Kidney (tissue), 13 donors: ENCODE measurements at regions not wholly inside any gene's neighbourhood (a gene's known extent, or its start where the extent isn't known, plus 50 kb on each side); places are given as distances from the start of the nearest gene placed in this dataset.

Source experiments
- DNase-seq, 5 donors: peaks; one replicate each; pipeline ENCODE4 v3.0.0-alpha.2; 2013 to 2020
- FAIRE-seq: peaks from 2 replicates; lab custom pipeline; 2012; peaks lifted over from hg19 to GRCh38; lab: Jason Lieb, UNC
- H3K27ac ChIP-seq, 2 donors: one replicate each; pipeline ENCODE4 v1.7.0; 2013; ENCODE audit warnings: low read depth in 2 of 2, low read length in 2 of 2, inconsistent platforms in 1 of 2
- H3K27me3 ChIP-seq: one replicate; pipeline ENCODE4 v1.7.1; 2013; ENCODE audit warnings: low read length, inconsistent platforms; ENCODE audit not compliant: control insufficient read depth, insufficient read depth
- H3K36me3 ChIP-seq, 3 donors: one replicate each; pipeline versions ENCODE4 v1.7.0 to v1.7.1; 2013; ENCODE audit warnings: low read length in 3 of 3, control low read depth in 1 of 3, inconsistent platforms in 1 of 3; ENCODE audit not compliant: insufficient read depth in 3 of 3, control insufficient read depth in 2 of 3
- H3K4me1 ChIP-seq, 3 donors: one replicate each; pipeline versions ENCODE4 v1.7.0 to v1.7.1; 2013; ENCODE audit warnings: low read length in 3 of 3, inconsistent platforms in 1 of 3, low read depth in 1 of 3; ENCODE audit not compliant: control insufficient read depth in 2 of 3, insufficient read depth in 2 of 3
- H3K4me3 ChIP-seq, 3 donors: one replicate each; pipeline versions ENCODE4 v1.7.0 to v1.8.1; 2013; ENCODE audit warnings: low read length in 3 of 3, control low read depth in 1 of 3, inconsistent platforms in 1 of 3
- H3K9ac ChIP-seq, 3 donors: one replicate each; pipeline versions ENCODE4 v1.7.0 to v1.7.1; 2013; ENCODE audit warnings: low read length in 3 of 3, control low read depth in 1 of 3, inconsistent platforms in 1 of 3
- H3K9me3 ChIP-seq, 3 donors: one replicate each; pipeline versions ENCODE4 v1.7.0 to v1.7.1; 2013; ENCODE audit warnings: low read length in 3 of 3, control low read depth in 1 of 3, inconsistent platforms in 1 of 3; ENCODE audit not compliant: control insufficient read depth in 2 of 3, insufficient read depth in 1 of 3
- CTCF ChIP-seq: IDR thresholded peaks from 3 replicates; pipeline ENCODE4 v1.5.1; 2012; ENCODE audit warnings: mild to moderate bottlenecking, moderate library complexity, borderline replicate concordance; ENCODE audit not compliant: insufficient read depth; ENCODE audit errors: extremely low read depth
- intact Hi-C: fragments of 100-400 bp; cut with DNase I; formaldehyde crosslinking; loops from one replicate; pipeline ENCODE4 v1.11.1; 2022
- donor health status: control.
- donor health status: control.
- donor health status: control.
- donor health status: control.
- donor health status: control.
- donor health status: DM: yes; HTN: yes; CAD: no.
- donor health status: Normal renal cell carcinoma (clear cell type).

DNA sequence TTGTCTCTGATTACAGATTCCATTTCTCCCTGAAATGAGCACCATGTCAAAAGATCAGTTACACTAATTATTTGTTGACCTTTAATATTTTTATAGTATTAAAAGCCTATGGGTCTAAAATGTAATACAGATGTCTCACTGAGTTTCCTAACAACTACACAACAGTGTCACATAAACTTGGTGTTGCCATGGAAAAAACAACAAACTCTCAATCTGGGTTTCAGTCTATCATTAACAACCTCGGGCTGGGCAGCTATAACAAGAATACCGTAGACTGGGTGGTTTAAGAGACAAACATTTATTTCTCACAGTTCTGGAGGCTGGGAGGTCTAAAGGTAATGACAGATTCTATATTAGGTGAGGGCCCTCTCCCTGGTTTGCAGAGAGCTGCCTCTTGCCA, 407.1 kb downstream of the HNRNPD start:
- no peak for TF ChIP-seq CTCF
- Histone ChIP-seq H3K4me1 (no peaks in the 10 kb centered on the region), H3K27me3 (no peaks in the 10 kb centered on the region), H3K9me3 (no peaks in the 10 kb centered on the region), H3K36me3 (no peaks in the 10 kb centered on the region), H3K4me3 (no peak overlapping the region), H3K27ac (no peak overlapping the region), H3K9ac (no peak overlapping the region)
- intact Hi-C loops, result no loop called here
- no peak for FAIRE-seq
- DNase-seq, result no peak

GRCh38 chr4:81965911-81966310, 407.9 kb downstream of the HNRNPD start:
- no peaks in the 10 kb centered on the region for H3K36me3 ChIP-seq
- H3K9me3 ChIP-seq, result no peaks in the 10 kb centered on the region
- H3K9ac ChIP-seq, result no peak overlapping the region
- no peak for FAIRE-seq
- no peaks in the 10 kb centered on the region for H3K27me3 ChIP-seq
- no peak for TF ChIP-seq CTCF
- DNase-seq, result no peak
- no peak overlapping the region for H3K27ac ChIP-seq
- no peaks in the 10 kb centered on the region for H3K4me1 ChIP-seq
- no peak overlapping the region for H3K4me3 ChIP-seq
- intact Hi-C loops, result no loop called here

- DNase-seq (no peak), FAIRE-seq (no peak)
- no peak for TF ChIP-seq CTCF
- Histone ChIP-seq H3K4me3 (no peak overlapping the region), H3K27me3 (no peaks in the 10 kb centered on the region), H3K36me3 (no peaks in the 10 kb centered on the region), H3K9me3 (no peaks in the 10 kb centered on the region), H3K9ac (no peak overlapping the region), H3K4me1 (no peaks in the 10 kb centered on the region), H3K27ac (no peak overlapping the region)
- intact Hi-C loops, result no loop called here
Measured at GRCh38 chr4:81965454-81965853, 408.3 kb downstream of the HNRNPD start.

GRCh38 chr4:81963763-81964020, 410.1 kb downstream of the HNRNPD start:
- no peaks in the 10 kb centered on the region for H3K27me3 ChIP-seq
- H3K4me1 ChIP-seq, result no peaks in the 10 kb centered on the region
- no peak overlapping the region for H3K27ac ChIP-seq
- no peaks in the 10 kb centered on the region for H3K36me3 ChIP-seq
- H3K4me3 ChIP-seq, result no peak overlapping the region
- H3K9me3 ChIP-seq, result no peaks in the 10 kb centered on the region
- intact Hi-C loops, result no loop called here
- no peak for TF ChIP-seq CTCF
- DNase-seq (no peak), FAIRE-seq (no peak)
- no peak overlapping the region for H3K9ac ChIP-seq
